GM21423 (cell line): ENCODE measurements at regions not wholly inside any gene's neighbourhood (a gene's known extent, or its start where the extent isn't known, plus 50 kb on each side); places are given as distances from the start of the nearest gene placed in this dataset.
"Not testable (repeated sequence)": the region's sequence is repeated elsewhere in the genome, so short reads cannot be mapped to it uniquely, and the experiment has no call there.

ENCODE experiments used
- ATAC-seq: cut with Tn5 transposase; IDR thresholded peaks from one replicate; pipeline ENCODE4 v1.9.1; 2021; ENCODE audit warnings: mild to moderate bottlenecking, moderate library complexity; ENCODE audit not compliant: unreplicated experiment

GRCh38 chr4:118502967-118503366, 150.2 kb upstream of the PRSS12 start:
- ATAC-seq: not testable (repeated sequence)

DNA sequence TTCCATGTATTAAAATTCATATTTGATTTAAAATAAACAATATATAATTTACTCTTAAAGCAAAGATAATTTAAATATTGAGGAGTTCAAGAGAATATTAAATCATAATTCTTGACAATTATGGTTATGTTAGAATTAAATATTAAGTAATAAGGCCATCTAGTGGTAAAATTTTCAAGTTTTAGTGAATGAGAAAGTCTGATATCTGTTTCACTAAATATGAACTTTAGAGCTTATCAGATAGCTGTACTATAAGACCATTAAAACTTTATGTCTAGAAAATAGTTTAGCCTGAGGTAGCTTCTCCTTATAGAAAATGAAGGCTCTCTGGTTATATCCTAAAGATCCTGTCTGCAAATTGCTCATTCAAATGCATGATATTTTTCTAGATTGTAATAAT, 152.1 kb upstream of the PRSS12 start:
- ATAC-seq: not testable (repeated sequence)

- not testable (repeated sequence) for ATAC-seq
These were observed 152.7 kb upstream of the PRSS12 start for GRCh38 chr4:118505491-118505890.

DNA sequence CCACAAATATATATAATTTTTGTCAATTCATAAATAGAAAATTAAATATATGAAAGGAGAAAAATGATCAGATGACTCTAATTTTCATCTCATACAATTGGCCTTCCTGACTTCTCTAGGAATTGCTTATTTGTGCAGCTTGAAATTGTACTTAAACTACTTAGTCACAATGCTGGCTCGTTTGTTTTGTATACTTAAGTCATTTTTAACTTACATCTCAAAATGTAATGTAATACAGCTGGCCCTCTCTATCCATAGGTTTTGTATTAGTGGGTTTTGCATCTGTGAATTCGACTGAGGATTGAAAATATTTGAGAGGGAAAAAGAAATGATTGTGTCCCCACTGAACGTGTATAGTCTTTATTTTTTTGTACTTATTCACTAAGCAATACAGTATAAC, 160.1 kb upstream of the PRSS12 start:
- not testable (repeated sequence) for ATAC-seq

DNA sequence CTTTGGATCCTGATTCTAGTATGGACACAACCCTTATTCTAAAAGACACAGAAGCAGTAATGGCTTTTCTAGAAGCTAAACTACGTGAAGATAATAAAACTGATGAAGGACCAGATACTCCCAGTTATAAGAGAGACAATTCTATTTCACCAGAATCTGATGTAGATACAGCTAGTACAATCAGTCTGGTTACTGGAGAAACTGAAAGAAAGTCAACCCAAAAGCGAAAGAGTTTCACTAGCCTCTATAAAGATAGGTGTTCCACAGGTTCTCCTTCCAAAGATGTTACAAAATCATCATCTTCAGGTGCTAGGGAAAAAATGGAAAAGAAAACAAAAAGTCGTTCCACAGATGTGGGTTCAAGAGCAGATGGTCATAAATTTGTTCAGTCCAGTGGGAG, 161.5 kb upstream of the PRSS12 start:
- not testable (repeated sequence) for ATAC-seq

- ATAC-seq: not testable (repeated sequence)
These were observed 163.3 kb upstream of the PRSS12 start for GRCh38 chr4:118516107-118516506.

DNA sequence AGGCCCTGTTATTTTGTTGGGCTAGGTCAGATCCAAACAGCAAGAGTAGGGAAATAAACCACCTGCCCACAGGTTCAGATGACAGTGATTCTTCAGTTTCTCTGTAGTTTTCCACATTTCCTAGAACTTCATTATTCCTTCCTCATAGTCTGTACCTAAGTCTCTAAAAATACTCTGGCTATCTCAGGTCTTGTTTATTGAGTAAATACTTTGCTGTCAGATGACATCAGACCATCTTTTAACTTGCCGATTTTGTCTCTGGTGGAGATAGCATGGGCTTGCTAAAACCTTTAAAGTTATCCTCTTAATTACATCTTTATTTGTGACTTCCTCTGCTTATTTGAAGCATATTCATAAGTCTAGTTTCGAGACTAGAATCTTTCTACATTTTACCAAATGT, 155.1 kb upstream of the METTL14 start:
- not testable (repeated sequence) for ATAC-seq

DNA sequence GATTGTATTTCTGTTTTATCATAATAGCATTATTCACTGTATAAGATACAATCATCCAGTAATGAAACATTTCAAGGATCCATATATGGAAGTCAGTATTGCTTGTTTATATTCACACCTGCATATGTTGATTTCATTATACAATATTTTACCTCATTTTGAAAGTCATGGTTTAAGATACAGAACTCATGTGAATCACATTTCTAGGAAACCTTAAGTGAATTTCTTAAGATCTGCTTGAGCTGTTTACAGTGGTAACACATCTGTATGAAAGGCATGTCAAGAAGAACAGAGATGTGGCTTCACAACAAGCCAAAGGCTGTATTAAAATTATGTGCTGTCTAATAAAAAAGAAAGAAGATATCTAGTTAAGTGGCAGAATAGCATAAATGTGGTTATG, 153.2 kb upstream of the METTL14 start:
- not testable (repeated sequence) for ATAC-seq

- ATAC-seq: not testable (repeated sequence)
These were observed 149.4 kb upstream of the METTL14 start for GRCh38 chr4:118535788-118536187.

DNA sequence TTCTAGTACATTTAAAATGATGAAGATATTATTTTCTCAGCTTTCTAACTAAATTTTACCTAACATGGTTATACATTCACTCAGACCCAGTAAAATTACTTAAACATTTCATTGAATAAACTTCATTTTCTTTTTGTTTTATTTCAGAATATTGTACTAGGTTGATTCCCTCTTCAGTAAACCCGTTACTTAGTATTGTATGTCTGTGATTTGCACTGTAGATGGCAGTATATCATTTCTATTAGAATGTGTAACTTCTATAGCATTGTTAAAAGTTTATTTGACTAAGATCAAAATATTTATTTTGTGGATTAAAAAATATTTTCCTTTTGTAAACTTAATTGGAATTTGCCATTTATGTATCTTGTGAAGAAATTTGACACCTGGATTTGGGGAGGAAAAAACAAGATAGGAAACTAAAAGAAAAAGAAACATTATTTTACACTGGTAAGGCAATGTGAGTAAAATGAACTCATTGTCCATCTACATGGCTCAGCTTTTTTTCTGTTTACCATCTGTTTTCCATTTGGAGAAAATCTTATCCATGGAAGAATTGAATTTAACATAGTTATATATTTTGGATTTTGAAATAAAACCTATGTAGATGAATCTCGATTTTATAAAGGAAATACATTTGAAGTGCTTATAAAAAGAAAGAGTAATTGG, 145.6 kb upstream of the METTL14 start:
- peak; percentile 73 for ATAC-seq

- ATAC-seq: not testable (repeated sequence)
These were observed 128.6 kb upstream of the METTL14 start for GRCh38 chr4:118556576-118556975.

DNA sequence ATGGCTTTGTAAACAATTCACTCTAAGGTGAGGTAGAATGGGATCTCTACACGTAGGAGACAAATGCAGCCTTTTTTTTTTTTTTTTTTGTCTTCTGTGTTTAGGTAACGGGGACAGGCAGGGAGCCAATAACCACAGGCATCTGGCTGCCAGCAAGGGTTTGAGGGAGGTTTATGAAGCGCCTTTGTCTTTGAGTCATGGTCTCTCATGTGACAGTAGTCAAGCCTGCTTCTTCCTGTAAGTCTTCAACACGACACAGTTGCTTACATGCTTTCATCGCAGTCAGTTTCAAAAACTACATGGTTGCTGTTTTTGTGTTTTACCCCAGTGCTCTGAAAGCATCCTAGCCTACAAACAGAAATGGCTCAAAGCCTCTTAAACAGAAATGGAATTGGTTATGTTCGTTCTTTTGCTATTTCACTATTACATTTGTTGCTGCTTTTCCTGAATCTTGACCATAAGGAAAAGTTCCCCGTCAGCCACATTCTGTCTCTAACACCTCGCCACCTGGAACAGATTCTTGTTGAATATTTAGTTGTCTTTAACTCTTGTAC, 127.8 kb upstream of the METTL14 start:
- ATAC-seq: no peak

DNA sequence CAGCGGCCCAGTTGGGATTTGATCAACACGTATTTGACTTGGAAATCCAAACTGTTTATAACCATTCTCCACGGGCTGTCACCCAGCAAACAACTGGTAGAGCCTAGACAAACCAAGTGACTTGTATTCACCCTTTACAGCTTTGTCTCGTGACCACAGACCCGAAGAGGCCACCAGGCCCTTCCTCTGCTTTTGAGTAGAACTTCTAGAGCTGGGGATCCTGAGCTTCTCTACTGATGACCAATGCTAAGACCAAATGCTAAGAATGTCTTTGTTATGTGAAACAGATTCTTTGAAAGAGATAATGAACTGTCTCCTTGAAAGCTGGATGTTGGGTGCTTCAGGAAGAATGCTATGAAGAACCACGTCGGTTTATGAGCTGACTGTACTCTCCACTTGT, 127.0 kb upstream of the METTL14 start:
- not testable (repeated sequence) for ATAC-seq

DNA sequence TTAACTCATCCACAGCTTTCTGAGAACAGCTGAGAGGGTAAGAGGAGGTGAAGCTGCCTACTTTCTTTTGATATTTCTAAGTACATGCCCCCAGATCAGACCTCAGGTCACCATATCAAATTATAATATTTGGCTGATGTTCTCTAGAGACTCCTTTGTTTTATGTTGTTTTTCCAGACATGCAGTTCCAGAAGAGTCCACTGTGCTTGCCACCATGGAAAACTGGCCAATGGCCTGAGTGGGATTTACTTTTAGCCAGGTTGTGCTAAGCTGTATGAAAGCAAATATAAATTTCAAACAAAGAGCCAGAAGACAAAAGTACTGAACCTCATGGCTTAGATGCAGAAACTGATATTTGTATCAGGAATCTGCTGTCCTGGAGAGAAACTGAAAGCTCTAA, 123.6 kb upstream of the METTL14 start:
- not testable (repeated sequence) for ATAC-seq

DNA sequence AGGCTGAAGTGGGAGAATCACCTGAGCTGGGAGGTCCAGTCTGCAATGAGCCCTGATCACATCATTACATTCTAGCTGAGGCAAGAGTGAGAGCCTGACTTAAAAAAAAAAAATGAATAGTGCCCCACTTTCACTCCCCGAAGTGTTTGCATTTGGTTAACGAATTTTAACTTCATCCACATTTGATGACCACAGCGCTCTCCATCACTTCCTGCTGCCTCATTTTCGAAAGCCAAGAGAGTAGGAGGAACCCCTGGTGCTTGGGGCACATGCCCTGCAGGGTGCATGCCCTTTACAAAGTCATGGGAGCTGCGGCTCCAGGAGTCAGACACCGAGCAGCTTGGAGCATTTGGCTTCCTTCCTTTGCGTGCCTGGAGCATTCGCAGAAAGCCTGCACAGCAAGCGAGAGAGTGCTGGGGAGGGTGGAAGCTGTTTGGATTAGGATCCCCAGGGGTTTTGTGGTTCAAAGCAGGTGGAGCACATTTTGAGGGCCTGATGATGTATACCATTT, 119.1 kb upstream of the METTL14 start:
- ATAC-seq: peak; percentile 85

GRCh38 chr4:118572991-118573390, 112.2 kb upstream of the METTL14 start:
- ATAC-seq: not testable (repeated sequence)

DNA sequence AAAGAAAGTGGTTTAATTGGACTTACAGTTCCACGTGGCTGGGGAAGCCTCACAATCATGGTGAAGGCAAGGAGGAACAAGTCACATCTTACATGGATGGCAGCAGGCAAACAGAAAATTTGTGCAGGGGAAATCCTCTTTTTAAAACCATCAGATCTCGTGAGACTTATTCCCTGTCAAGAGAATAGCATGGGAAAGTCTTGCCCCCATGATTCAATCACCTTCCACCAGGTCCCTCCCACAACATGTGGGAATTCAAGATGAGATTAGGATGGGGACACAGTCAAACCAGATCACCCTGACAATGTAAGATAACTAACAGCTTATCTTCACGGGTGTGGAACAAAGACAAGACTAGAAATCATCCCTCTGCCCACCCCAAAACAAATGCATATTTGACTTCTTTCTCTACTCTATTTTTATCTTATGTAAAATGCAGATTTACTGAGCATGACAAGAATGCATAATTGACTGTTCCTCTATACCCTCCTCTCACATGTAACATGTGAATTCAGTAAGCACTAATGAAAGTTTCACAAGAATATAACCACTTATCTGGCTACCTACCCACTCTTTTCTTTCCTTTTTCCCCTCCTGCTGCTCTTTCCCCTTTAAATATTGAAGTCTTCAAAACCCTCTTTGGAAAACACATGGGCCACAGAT, 110.8 kb upstream of the METTL14 start:
- ATAC-seq: not testable (repeated sequence)

GRCh38 chr4:118575057-118575456, 110.1 kb upstream of the METTL14 start:
- not testable (repeated sequence) for ATAC-seq

- ATAC-seq: not testable (repeated sequence)
These were observed 109.5 kb upstream of the METTL14 start for GRCh38 chr4:118575726-118576125.

- ATAC-seq: not testable (repeated sequence)
These were observed 108.4 kb upstream of the METTL14 start for GRCh38 chr4:118576709-118577219.

GRCh38 chr4:118585015-118585414, 100.2 kb upstream of the METTL14 start:
- ATAC-seq: no peak

GRCh38 chr4:118586357-118586790, 98.8 kb upstream of the METTL14 start:
- ATAC-seq: no peak
